ENCODE measurements at regions not wholly inside any gene's neighbourhood (a gene's known extent, or its start where the extent isn't known, plus 50 kb on each side); places are given as distances from the start of the nearest gene placed in this dataset.

- POLR2A ChIA-PET (ENCODE audit: low non-redundant PET), result no interaction called here
- DNase-seq (ENCODE audit: low spot score), result no peak
- H3K27ac ChIP-seq, result no peak overlapping the region
- CTCF ChIA-PET, result no interaction called here
- TF ChIP-seq CTCF (conservative IDR thresholded peaks at IDR 0.05; ENCODE audit: low read depth), result no peak
Measured at GRCh38 chr3:70899816-70900215, 587.4 kb upstream of the MDFIC2 start.

GRCh38 chr3:70890020-70890394, 577.6 kb upstream of the MDFIC2 start:
- CTCF ChIA-PET, result no interaction called here
- TF ChIP-seq CTCF (conservative IDR thresholded peaks at IDR 0.05; ENCODE audit: low read depth), result no peak
- H3K27ac ChIP-seq, result no peak overlapping the region
- POLR2A ChIA-PET (ENCODE audit: low non-redundant PET), result no interaction called here
- DNase-seq (ENCODE audit: low spot score), result no peak

- no peak for DNase-seq (ENCODE audit: low spot score)
- no peak for TF ChIP-seq CTCF (conservative IDR thresholded peaks at IDR 0.05; ENCODE audit: low read depth)
- no peak overlapping the region for H3K27ac ChIP-seq
- ChIA-PET POLR2A (ENCODE audit: low non-redundant PET) (no interaction called here), CTCF (interaction anchor here (0.6 kb wide), 1 partner anchor 40 kb away, joined by 3 read pairs; no protein-coding TSS in a partner anchor)
Measured at GRCh38 chr3:70889162-70890019, 577.0 kb upstream of the MDFIC2 start.

- no peak for DNase-seq (ENCODE audit: low spot score)
- no peak overlapping the region for H3K27ac ChIP-seq
- CTCF ChIA-PET, result no interaction called here
- POLR2A ChIA-PET (ENCODE audit: low non-redundant PET), result no interaction called here
- no peak for TF ChIP-seq CTCF (conservative IDR thresholded peaks at IDR 0.05; ENCODE audit: low read depth)
Measured at GRCh38 chr3:70885636-70886035, 573.2 kb upstream of the MDFIC2 start.

GRCh38 chr3:70882104-70882503, 569.7 kb upstream of the MDFIC2 start:
- DNase-seq (ENCODE audit: low spot score), result no peak
- no peak for TF ChIP-seq CTCF (conservative IDR thresholded peaks at IDR 0.05; ENCODE audit: low read depth)
- CTCF ChIA-PET, result no interaction called here
- POLR2A ChIA-PET (ENCODE audit: low non-redundant PET), result no interaction called here
- H3K27ac ChIP-seq, result no peak overlapping the region

- no peak for TF ChIP-seq CTCF (conservative IDR thresholded peaks at IDR 0.05; ENCODE audit: low read depth)
- CTCF ChIA-PET, result no interaction called here
- DNase-seq (ENCODE audit: low spot score), result no peak
- H3K27ac ChIP-seq, result no peak overlapping the region
- POLR2A ChIA-PET (ENCODE audit: low non-redundant PET), result no interaction called here
Measured at GRCh38 chr3:70880421-70880820, 568.0 kb upstream of the MDFIC2 start.

Data from RWPE1 (cell line).